CD4-positive, alpha-beta T cell (primary cell): ENCODE measurements at regions not wholly inside any gene's neighbourhood (a gene's known extent, or its start where the extent isn't known, plus 50 kb on each side); places are given as distances from the start of the nearest gene placed in this dataset.

ENCODE experiments used
- ATAC-seq: fragments of 200-7000 bp; cut with Tn5 transposase; one replicate; pipeline ENCODE4 v1.10.0; 2022; ENCODE audit warnings: mild to moderate bottlenecking; ENCODE audit not compliant: poor library complexity
- CTCF ChIA-PET: fragments of 350-600 bp; sonication (Branson Sonifier 250); formaldehyde crosslinking; loops from one replicate; lab custom pipeline; 2021; ENCODE audit warnings: antibody characterized with exemption, inconsistent platforms; lab: Charles Lee
- POLR2A ChIA-PET: fragments of 350-600 bp; sonication (Branson Sonifier 250); formaldehyde crosslinking; loops from one replicate; lab custom pipeline; 2021; ENCODE audit warnings: antibody characterized with exemption, inconsistent platforms; lab: Charles Lee
- DNase-seq, 14 experiments: peaks; one replicate each; pipeline ENCODE4 v3.0.0-alpha.2; 2013 to 2020; ENCODE audit warnings: mixed read lengths in 2 of 14
- H3K27ac ChIP-seq, 2 donors: one replicate each; pipeline versions ENCODE4 v1.5.1 to v1.7.0; 2013; ENCODE audit warnings: low read length in 2 of 2, low read depth in 1 of 2, mild to moderate bottlenecking in 1 of 2
- H3K27me3 ChIP-seq, 2 experiments: 1 replicate in 1 of 2; 2 replicates in 1 of 2; pipeline versions ENCODE4 v1.6.1 to v1.7.0; 2013; ENCODE audit warnings: low read length in 2 of 2, control low read depth in 1 of 2, mild to moderate bottlenecking in 1 of 2, moderate library complexity in 1 of 2; ENCODE audit not compliant: insufficient read depth in 2 of 2, control insufficient read depth in 1 of 2
- H3K36me3 ChIP-seq: one replicate; pipeline ENCODE4 v1.6.1; 2013; ENCODE audit warnings: low read length, control low read depth; ENCODE audit not compliant: insufficient read depth
- H3K4me1 ChIP-seq: one replicate; pipeline ENCODE4 v1.6.1; 2013; ENCODE audit warnings: low read length, control low read depth; ENCODE audit not compliant: insufficient read depth
- H3K4me3 ChIP-seq: one replicate; pipeline ENCODE4 v1.5.1; 2013; ENCODE audit warnings: mild to moderate bottlenecking, low read length, moderate library complexity
- H3K9me3 ChIP-seq, 2 experiments: 1 replicate in 1 of 2; 2 replicates in 1 of 2; pipeline versions ENCODE4 v1.6.1 to v1.7.0; 2013; ENCODE audit warnings: low read length in 2 of 2, mild to moderate bottlenecking in 2 of 2, control low read depth in 1 of 2, moderate library complexity in 1 of 2; ENCODE audit not compliant: control insufficient read depth in 1 of 2, insufficient read depth in 1 of 2
- H3K27ac Mint-ChIP-seq: one replicate; pipeline ENCODE4 v1.8.0; 2020; ENCODE audit warnings: mixed read lengths
- H3K27me3 Mint-ChIP-seq: one replicate; pipeline ENCODE4 v1.8.0; 2021; ENCODE audit warnings: mixed read lengths
- H3K36me3 Mint-ChIP-seq: one replicate; pipeline ENCODE4 v1.8.0; 2021; ENCODE audit warnings: low read depth, mixed read lengths
- H3K4me1 Mint-ChIP-seq: one replicate; pipeline ENCODE4 v1.8.0; 2021; ENCODE audit warnings: low read depth, mixed read lengths
- H3K4me3 Mint-ChIP-seq: one replicate; pipeline ENCODE4 v1.8.0; 2020; ENCODE audit warnings: mild to moderate bottlenecking, mixed read lengths
- H3K9me3 Mint-ChIP-seq: one replicate; pipeline ENCODE4 v1.8.0; 2020; ENCODE audit warnings: mixed read lengths
- intact Hi-C, 2 experiments: fragments of 100-400 bp; cut with DNase I in 1 of 2; cut with micrococcal nuclease in 1 of 2; formaldehyde crosslinking; loops; one replicate each; pipeline versions ENCODE4 v1.15.1 to v1.9.0; 2023 to 2025; cut with DNase I, micrococcal nuclease
- TF ChIP-seq, protein P1 (sequence below): fragments of 200-600 bp; IDR thresholded peaks from one replicate; pipeline ENCODE4 v1.8.0; 2022; ENCODE audit warnings: antibody characterized with exemption, mild to moderate bottlenecking

DNA sequence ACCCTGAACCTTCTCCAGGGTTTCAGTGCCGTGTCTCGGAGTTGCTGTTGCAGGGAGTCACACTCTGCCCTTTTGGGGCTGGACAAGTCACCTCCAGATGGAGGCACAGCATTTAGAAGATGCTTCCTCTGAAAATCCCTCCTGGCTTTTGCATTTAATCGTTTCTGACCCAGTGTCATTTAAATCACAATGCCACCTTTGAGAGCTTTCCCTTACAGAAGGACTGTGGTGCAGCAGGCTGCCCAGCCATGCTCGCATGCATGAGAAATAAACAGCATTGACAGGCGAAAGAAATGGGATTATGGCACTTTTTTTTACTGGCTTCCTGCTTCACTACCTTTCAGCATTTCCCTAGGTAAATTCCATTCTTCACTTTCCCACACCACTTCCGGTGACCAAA lies 113.4 kb upstream of the DYRK2 start:
- intact Hi-C loops: no loop called here
- H3K27me3 ChIP-seq: no peaks in the 10 kb centered on the region
- H3K36me3 Mint-ChIP-seq: no peaks in the 10 kb centered on the region
- ChIA-PET POLR2A (interaction anchor here (1.4 kb wide), 1 partner anchor 19 kb away, joined by 3 read pairs; no protein-coding TSS in a partner anchor), CTCF (no interaction called here)
- TF ChIP-seq, protein P1, sequence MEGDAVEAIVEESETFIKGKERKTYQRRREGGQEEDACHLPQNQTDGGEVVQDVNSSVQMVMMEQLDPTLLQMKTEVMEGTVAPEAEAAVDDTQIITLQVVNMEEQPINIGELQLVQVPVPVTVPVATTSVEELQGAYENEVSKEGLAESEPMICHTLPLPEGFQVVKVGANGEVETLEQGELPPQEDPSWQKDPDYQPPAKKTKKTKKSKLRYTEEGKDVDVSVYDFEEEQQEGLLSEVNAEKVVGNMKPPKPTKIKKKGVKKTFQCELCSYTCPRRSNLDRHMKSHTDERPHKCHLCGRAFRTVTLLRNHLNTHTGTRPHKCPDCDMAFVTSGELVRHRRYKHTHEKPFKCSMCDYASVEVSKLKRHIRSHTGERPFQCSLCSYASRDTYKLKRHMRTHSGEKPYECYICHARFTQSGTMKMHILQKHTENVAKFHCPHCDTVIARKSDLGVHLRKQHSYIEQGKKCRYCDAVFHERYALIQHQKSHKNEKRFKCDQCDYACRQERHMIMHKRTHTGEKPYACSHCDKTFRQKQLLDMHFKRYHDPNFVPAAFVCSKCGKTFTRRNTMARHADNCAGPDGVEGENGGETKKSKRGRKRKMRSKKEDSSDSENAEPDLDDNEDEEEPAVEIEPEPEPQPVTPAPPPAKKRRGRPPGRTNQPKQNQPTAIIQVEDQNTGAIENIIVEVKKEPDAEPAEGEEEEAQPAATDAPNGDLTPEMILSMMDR: no peak
- H3K36me3 ChIP-seq: no peaks in the 10 kb centered on the region
- no peaks in the 10 kb centered on the region for H3K4me1 ChIP-seq
- no peak overlapping the region for H3K4me3 ChIP-seq
- peaks cover 5% of the 10 kb centered on the region for H3K4me1 Mint-ChIP-seq
- H3K9me3 Mint-ChIP-seq: no peaks in the 10 kb centered on the region
- H3K27ac ChIP-seq: no peak overlapping the region
- H3K27me3 Mint-ChIP-seq: no peaks in the 10 kb centered on the region
- H3K4me3 Mint-ChIP-seq: no peak overlapping the region
- no peak overlapping the region for H3K27ac Mint-ChIP-seq
- DNase-seq (no peak), ATAC-seq (no peak)
- H3K9me3 ChIP-seq: no peaks in the 10 kb centered on the region

DNA sequence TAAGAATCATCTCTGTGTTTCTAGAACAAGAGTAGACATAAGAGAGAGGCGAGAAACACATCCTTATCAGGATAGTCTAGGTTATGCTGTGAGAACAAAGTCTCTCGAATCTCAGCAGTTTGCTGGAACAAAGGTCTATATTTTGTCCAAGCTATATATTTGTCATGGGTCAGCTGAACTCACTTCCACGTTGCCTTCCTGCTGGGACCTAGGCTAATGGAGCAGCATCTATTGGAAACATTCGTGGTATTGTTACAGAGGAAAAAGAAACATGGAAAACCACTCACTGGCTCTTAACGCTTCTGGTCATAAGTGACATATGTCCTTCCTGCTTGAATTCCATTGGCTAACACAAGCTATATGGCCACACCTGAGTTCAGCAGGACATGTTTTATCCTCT lies 112.6 kb upstream of the DYRK2 start:
- H3K4me1 Mint-ChIP-seq: peaks cover 11% of the 10 kb centered on the region
- Histone ChIP-seq H3K27me3 (no peaks in the 10 kb centered on the region), H3K27ac (no peak overlapping the region), H3K36me3 (no peaks in the 10 kb centered on the region), H3K4me3 (no peak overlapping the region), H3K4me1 (no peaks in the 10 kb centered on the region), H3K9me3 (no peaks in the 10 kb centered on the region)
- ATAC-seq (no peak), DNase-seq (no peak)
- ChIA-PET POLR2A (interaction anchor here (1.4 kb wide), 1 partner anchor 20 kb away, joined by 3 read pairs; no protein-coding TSS in a partner anchor), CTCF (no interaction called here)
- H3K9me3 Mint-ChIP-seq: no peaks in the 10 kb centered on the region
- TF ChIP-seq, protein P1: no peak
- no peaks in the 10 kb centered on the region for H3K36me3 Mint-ChIP-seq
- H3K27me3 Mint-ChIP-seq: no peaks in the 10 kb centered on the region
- H3K27ac Mint-ChIP-seq: no peak overlapping the region
- intact Hi-C loops: no loop called here
- H3K4me3 Mint-ChIP-seq: no peak overlapping the region

DNA sequence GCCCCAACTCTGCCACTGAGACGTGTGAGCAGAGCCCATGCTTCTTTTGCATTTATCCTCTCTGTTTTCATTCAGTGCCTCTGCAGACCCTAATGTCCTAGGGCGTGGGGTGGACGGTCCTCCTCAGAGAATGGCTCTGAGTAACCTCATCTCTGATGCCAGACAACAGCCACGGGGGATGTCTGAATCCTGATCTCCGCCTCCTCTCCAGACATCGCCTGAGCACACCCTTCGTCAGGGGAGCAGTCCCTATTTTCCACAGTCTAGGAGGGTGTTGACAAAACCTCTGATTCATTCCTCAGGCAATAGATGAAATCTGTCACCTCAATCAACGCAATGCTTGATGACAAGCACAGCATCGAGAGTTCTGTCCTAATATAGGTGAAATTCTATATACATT lies 109.2 kb upstream of the DYRK2 start:
- Histone ChIP-seq H3K4me1 (peaks cover 8% of the 10 kb centered on the region), H3K36me3 (no peaks in the 10 kb centered on the region), H3K27me3 (no peaks in the 10 kb centered on the region), H3K9me3 (no peaks in the 10 kb centered on the region), H3K4me3 (no peak overlapping the region), H3K27ac (no peak overlapping the region)
- Mint-ChIP-seq H3K9me3 (no peaks in the 10 kb centered on the region), H3K27ac (no peak overlapping the region), H3K36me3 (no peaks in the 10 kb centered on the region), H3K4me3 (no peak overlapping the region), H3K27me3 (no peaks in the 10 kb centered on the region), H3K4me1 (peaks cover 38% of the 10 kb centered on the region)
- TF ChIP-seq, protein P1: no peak
- CTCF ChIA-PET: no interaction called here
- ATAC-seq: no peak
- no peak for DNase-seq
- POLR2A ChIA-PET: no interaction called here
- intact Hi-C loops: no loop called here
